Keratinocyte (primary cell): ENCODE measurements at regions not wholly inside any gene's neighbourhood (a gene's known extent, or its start where the extent isn't known, plus 50 kb on each side); places are given as distances from the start of the nearest gene placed in this dataset.

ENCODE experiments used
- DNase-seq: peaks from one replicate; pipeline ENCODE4 v3.0.0-alpha.2; 2011; ENCODE audit warnings: low read depth, missing footprints, low spot score
- FAIRE-seq: peaks from 2 replicates; lab custom pipeline; 2011; peaks lifted over from hg19 to GRCh38; lab: Jason Lieb, UNC
- H2AFZ ChIP-seq: 2 replicates; pipeline ENCODE4 v1.6.0; 2012; ENCODE audit warnings: low read length, control low read depth, inconsistent platforms; ENCODE audit not compliant: control insufficient read depth
- H3K27ac ChIP-seq: 2 replicates; pipeline ENCODE4 v1.5.1; 2011; ENCODE audit warnings: low read length; ENCODE audit not compliant: control insufficient read depth, insufficient read depth
- H3K27me3 ChIP-seq: 3 replicates; pipeline ENCODE4 v1.6.0; 2011; ENCODE audit warnings: low read length; ENCODE audit not compliant: control insufficient read depth, insufficient read depth; ENCODE audit errors: extremely low read depth
- H3K36me3 ChIP-seq, 2 experiments: 2 replicates in 1 of 2; 3 replicates in 1 of 2; pipeline ENCODE4 v1.5.1; 2011; ENCODE audit warnings: low read length in 2 of 2, mild to moderate bottlenecking in 1 of 2; ENCODE audit not compliant: control insufficient read depth in 2 of 2, insufficient read depth in 2 of 2; ENCODE audit errors: extremely low read depth in 1 of 2
- H3K4me1 ChIP-seq: 3 replicates; pipeline ENCODE4 v1.5.1; 2011; ENCODE audit warnings: low read length; ENCODE audit not compliant: control insufficient read depth, insufficient read depth; ENCODE audit errors: extremely low read depth
- H3K4me2 ChIP-seq: 3 replicates; pipeline ENCODE4 v1.6.0; 2011; ENCODE audit warnings: low read depth, low read length; ENCODE audit not compliant: control insufficient read depth, insufficient read depth; ENCODE audit errors: extremely low read depth
- H3K4me3 ChIP-seq, 3 experiments: fragments of 200-600 bp in 1 of 3; sonication (generic) in 1 of 3; 2 replicates in 2 of 3; 3 replicates in 1 of 3; pipeline ENCODE4 v1.5.1; 2011 to 2016; ENCODE audit warnings: low read length in 3 of 3, mild to moderate bottlenecking in 3 of 3, control low read depth in 2 of 3, inconsistent platforms in 1 of 3, low read depth in 1 of 3, mixed read lengths in 1 of 3, mixed run types in 1 of 3, moderate library complexity in 1 of 3; ENCODE audit not compliant: control insufficient read depth in 2 of 3, insufficient read depth in 2 of 3; ENCODE audit errors: extremely low read depth in 1 of 3
- H3K79me2 ChIP-seq: 2 replicates; pipeline ENCODE4 v1.6.0; 2012; ENCODE audit warnings: low read length; ENCODE audit not compliant: control insufficient read depth, insufficient read depth
- H3K9ac ChIP-seq: 3 replicates; pipeline ENCODE4 v1.6.0; 2011; ENCODE audit warnings: low read length; ENCODE audit not compliant: control insufficient read depth, insufficient read depth; ENCODE audit errors: extremely low read depth
- H3K9me1 ChIP-seq: 3 replicates; pipeline ENCODE4 v1.6.0; 2011; ENCODE audit warnings: low read length; ENCODE audit not compliant: control insufficient read depth, insufficient read depth; ENCODE audit errors: extremely low read depth
- H3K9me3 ChIP-seq: 2 replicates; pipeline ENCODE4 v1.5.1; 2012; ENCODE audit warnings: low read depth, low read length; ENCODE audit not compliant: control insufficient read depth
- H4K20me1 ChIP-seq: 3 replicates; pipeline ENCODE4 v1.6.0; 2011; ENCODE audit warnings: low read length; ENCODE audit not compliant: control insufficient read depth, insufficient read depth; ENCODE audit errors: extremely low read depth
- EZH2 ChIP-seq: IDR thresholded peaks from one replicate; pipeline ENCODE4 v1.6.1; 2012; ENCODE audit warnings: inconsistent platforms, mild to moderate bottlenecking, low read length, moderate library complexity
- dilution Hi-C: fragments of 300-500 bp; cut with MboI; formaldehyde crosslinking; loops from one replicate; pipeline ENCODE4 v1.7.0; 2020; ENCODE audit warnings: low sequenced_read_pairs; ENCODE audit not compliant: extremely low pct_ligation_motif_present
- TF ChIP-seq, protein P1 (sequence below), 3 experiments: IDR thresholded peaks in 1 of 3; conservative IDR thresholded peaks in 1 of 3; optimal IDR thresholded peaks in 1 of 3; 2 replicates in 2 of 3; 3 replicates in 1 of 3; pipeline versions ENCODE3 to v1.5.1; 2011; ENCODE audit warnings: low read length in 3 of 3, mild to moderate bottlenecking in 3 of 3, moderate library complexity in 2 of 3, control low read depth in 1 of 3, inconsistent platforms in 1 of 3; ENCODE audit not compliant: insufficient read depth in 2 of 3; ENCODE audit errors: extremely low read depth in 1 of 3

DNA sequence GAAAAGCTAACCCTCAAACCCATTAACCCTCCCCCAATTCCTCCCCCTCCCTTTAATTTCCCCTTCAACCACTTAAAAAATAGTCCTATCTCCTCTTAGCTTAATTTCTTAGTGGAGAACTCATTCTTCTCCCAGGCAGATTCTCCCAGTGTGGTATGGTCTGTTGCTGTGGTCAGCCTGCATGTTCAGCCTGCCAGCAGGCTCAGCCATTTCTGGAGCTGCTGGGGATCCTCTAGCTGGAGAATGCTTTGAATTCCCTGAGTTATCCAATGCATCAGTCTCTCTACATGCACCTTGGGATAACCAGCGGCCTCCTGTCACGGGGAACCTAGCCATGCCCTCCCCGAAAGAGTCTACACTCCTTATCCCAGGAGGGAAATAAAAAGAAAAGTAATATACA lies 375.4 kb upstream of the RSPO3 start:
- H3K27ac ChIP-seq, result no peak overlapping the region
- H3K9me3 ChIP-seq, result no peaks in the 10 kb centered on the region
- H3K4me1 ChIP-seq, result no peaks in the 10 kb centered on the region
- H3K36me3 ChIP-seq, result no peaks in the 10 kb centered on the region
- no peak overlapping the region for H3K9ac ChIP-seq
- no peak overlapping the region for H3K4me3 ChIP-seq
- H3K79me2 ChIP-seq, result no peaks in the 10 kb centered on the region
- TF ChIP-seq EZH2, result no peak
- TF ChIP-seq, protein P1, sequence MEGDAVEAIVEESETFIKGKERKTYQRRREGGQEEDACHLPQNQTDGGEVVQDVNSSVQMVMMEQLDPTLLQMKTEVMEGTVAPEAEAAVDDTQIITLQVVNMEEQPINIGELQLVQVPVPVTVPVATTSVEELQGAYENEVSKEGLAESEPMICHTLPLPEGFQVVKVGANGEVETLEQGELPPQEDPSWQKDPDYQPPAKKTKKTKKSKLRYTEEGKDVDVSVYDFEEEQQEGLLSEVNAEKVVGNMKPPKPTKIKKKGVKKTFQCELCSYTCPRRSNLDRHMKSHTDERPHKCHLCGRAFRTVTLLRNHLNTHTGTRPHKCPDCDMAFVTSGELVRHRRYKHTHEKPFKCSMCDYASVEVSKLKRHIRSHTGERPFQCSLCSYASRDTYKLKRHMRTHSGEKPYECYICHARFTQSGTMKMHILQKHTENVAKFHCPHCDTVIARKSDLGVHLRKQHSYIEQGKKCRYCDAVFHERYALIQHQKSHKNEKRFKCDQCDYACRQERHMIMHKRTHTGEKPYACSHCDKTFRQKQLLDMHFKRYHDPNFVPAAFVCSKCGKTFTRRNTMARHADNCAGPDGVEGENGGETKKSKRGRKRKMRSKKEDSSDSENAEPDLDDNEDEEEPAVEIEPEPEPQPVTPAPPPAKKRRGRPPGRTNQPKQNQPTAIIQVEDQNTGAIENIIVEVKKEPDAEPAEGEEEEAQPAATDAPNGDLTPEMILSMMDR (optimal IDR thresholded peaks at IDR 0.05 in 1 of 3, IDR thresholded peaks at IDR 0.05 in 1 of 3, conservative IDR thresholded peaks at IDR 0.05 in 1 of 3; ENCODE audit: extremely low read depth in 1 of 3, insufficient read depth in 2 of 3, low read length in 3 of 3), result no peak
- no peaks in the 10 kb centered on the region for H3K27me3 ChIP-seq
- dilution Hi-C loops, result no loop called here
- DNase-seq (no peak), FAIRE-seq (no peak)
- no peaks in the 10 kb centered on the region for H3K9me1 ChIP-seq
- H4K20me1 ChIP-seq, result no peaks in the 10 kb centered on the region
- no peak overlapping the region for H2AFZ ChIP-seq
- no peak overlapping the region for H3K4me2 ChIP-seq

DNA sequence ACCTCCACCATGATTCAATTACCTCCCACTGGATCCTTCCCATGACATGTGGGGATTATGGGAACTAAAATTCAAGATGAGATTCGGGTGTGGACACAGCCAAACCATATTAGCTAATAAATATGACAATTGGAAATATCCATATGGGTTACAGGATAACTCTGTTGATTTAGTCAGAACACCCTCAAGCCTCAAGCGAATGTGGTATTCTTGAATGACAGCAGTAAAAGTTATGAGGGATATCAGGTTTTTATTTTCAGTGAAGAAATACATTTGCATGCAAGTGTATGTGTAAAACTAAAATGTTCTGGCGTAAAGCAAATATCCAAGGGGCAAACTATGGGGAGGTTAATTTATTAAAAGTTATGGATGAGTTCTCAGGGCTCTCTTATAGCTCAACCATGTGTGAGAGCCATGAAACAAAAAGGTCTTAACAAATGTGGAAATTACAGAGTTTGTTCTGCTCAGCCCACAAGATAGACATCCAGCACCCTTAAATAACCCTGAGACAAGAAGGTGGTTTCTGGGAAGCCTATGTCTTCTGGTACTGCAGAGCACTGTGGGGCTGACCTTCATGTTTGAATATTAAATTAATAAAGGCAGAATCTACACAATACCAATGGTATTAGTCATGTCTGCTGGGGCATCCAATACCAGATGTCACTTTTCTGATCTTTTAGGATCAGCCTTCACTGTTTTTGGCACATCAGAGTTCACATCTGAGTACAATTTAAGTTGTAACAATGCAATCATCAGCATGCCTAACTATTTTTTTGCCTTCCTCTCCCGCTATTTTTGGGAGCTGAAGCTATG lies 370.5 kb upstream of the RSPO3 start:
- H3K27ac ChIP-seq, result no peak overlapping the region
- H3K36me3 ChIP-seq, result no peaks in the 10 kb centered on the region
- no peaks in the 10 kb centered on the region for H4K20me1 ChIP-seq
- H3K4me2 ChIP-seq, result no peak overlapping the region
- TF ChIP-seq, protein P1 (optimal IDR thresholded peaks at IDR 0.05 in 1 of 3, IDR thresholded peaks at IDR 0.05 in 1 of 3, conservative IDR thresholded peaks at IDR 0.05 in 1 of 3; ENCODE audit: extremely low read depth in 1 of 3, insufficient read depth in 2 of 3, low read length in 3 of 3), result no peak
- no peak for TF ChIP-seq EZH2
- no peaks in the 10 kb centered on the region for H3K9me3 ChIP-seq
- FAIRE-seq (no peak), DNase-seq (no peak)
- no peak overlapping the region for H3K4me3 ChIP-seq
- no peak overlapping the region for H2AFZ ChIP-seq
- no peaks in the 10 kb centered on the region for H3K27me3 ChIP-seq
- no peaks in the 10 kb centered on the region for H3K79me2 ChIP-seq
- no peaks in the 10 kb centered on the region for H3K9me1 ChIP-seq
- H3K4me1 ChIP-seq, result no peaks in the 10 kb centered on the region
- H3K9ac ChIP-seq, result no peak overlapping the region
- dilution Hi-C loops, result no loop called here
